Spinal cord (tissue), 9 donors: ENCODE measurements at regions not wholly inside any gene's neighbourhood (a gene's known extent, or its start where the extent isn't known, plus 50 kb on each side); places are given as distances from the start of the nearest gene placed in this dataset.

Experiments used
- DNase-seq, 6 donors: peaks; one replicate each; pipeline versions ENCODE4 v3.0.0 to v3.0.0-alpha.2; 2013 to 2015; ENCODE audit warnings: low spot score in 6 of 6, low read depth in 4 of 6
- H3K27ac ChIP-seq: one replicate; pipeline ENCODE4 v1.5.1; 2013; ENCODE audit warnings: low read depth, low read length, control low read depth
- H3K27me3 ChIP-seq: one replicate; pipeline ENCODE4 v1.6.1; 2013; ENCODE audit warnings: low read length; ENCODE audit not compliant: control insufficient read depth, insufficient read depth
- H3K36me3 ChIP-seq: one replicate; pipeline ENCODE4 v1.6.1; 2013; ENCODE audit warnings: low read length; ENCODE audit not compliant: control insufficient read depth, insufficient read depth
- H3K4me1 ChIP-seq: one replicate; pipeline ENCODE4 v1.6.1; 2013; ENCODE audit warnings: low read length; ENCODE audit not compliant: control insufficient read depth, insufficient read depth
- H3K4me3 ChIP-seq: one replicate; pipeline ENCODE4 v1.5.1; 2013; ENCODE audit warnings: low read depth, low read length, control low read depth
- H3K9me3 ChIP-seq: one replicate; pipeline ENCODE4 v1.6.1; 2013; ENCODE audit warnings: low read length; ENCODE audit not compliant: control insufficient read depth, insufficient read depth
- WGBS: methylation state at CpG from one replicate; pipeline ENCODE4 v1.1.5; 2013; ENCODE audit warnings: missing lambda C conversion rate; ENCODE audit not compliant: insufficient coverage; 5-methylcytosine and 5-hydroxymethylcytosine counted together
- donor health status: healthy.

- Histone ChIP-seq H3K4me3 (no peak overlapping the region), H3K27ac (no peak overlapping the region), H3K36me3 (no peaks in the 10 kb centered on the region), H3K4me1 (no peaks in the 10 kb centered on the region), H3K27me3 (no peaks in the 10 kb centered on the region), H3K9me3 (no peaks in the 10 kb centered on the region)
- 76% methylated on average over 6 of the region's 7 CpGs for WGBS
- no peak for DNase-seq
Measured at GRCh38 chr7:32178677-32179366, 108.6 kb upstream of the PDE1C start.

- 81% methylated on average over 5 of the region's 6 CpGs for WGBS
- H3K9me3 ChIP-seq: no peaks in the 10 kb centered on the region
- H3K27me3 ChIP-seq: no peaks in the 10 kb centered on the region
Measured at GRCh38 chr7:32177232-32177631, 107.0 kb upstream of the PDE1C start.

GRCh38 chr7:32175099-32175498 lies 104.9 kb upstream of the PDE1C start:
- H3K27ac ChIP-seq: no peak overlapping the region
- H3K36me3 ChIP-seq: no peaks in the 10 kb centered on the region
- no peaks in the 10 kb centered on the region for H3K4me1 ChIP-seq
- no peak for DNase-seq
- no peak overlapping the region for H3K4me3 ChIP-seq
- H3K9me3 ChIP-seq: no peaks in the 10 kb centered on the region
- no CpG with 5 or more reads among the region's 2 CpGs for WGBS
- H3K27me3 ChIP-seq: no peaks in the 10 kb centered on the region

More at GRCh38 chr7:32177232-32177631, 107.0 kb upstream of the PDE1C start:
- Histone ChIP-seq H3K36me3 (no peaks in the 10 kb centered on the region), H3K27ac (no peak overlapping the region), H3K4me3 (no peak overlapping the region), H3K4me1 (no peaks in the 10 kb centered on the region)
- DNase-seq: no peak

GRCh38 chr7:32171248-32171647 lies 101.0 kb upstream of the PDE1C start:
- DNase-seq: no peak
- no peaks in the 10 kb centered on the region for H3K36me3 ChIP-seq
- no CpG with 5 or more reads among the region's 2 CpGs for WGBS
- no peaks in the 10 kb centered on the region for H3K27me3 ChIP-seq
- no peak overlapping the region for H3K4me3 ChIP-seq
- H3K27ac ChIP-seq: no peak overlapping the region
- H3K9me3 ChIP-seq: no peaks in the 10 kb centered on the region
- H3K4me1 ChIP-seq: no peaks in the 10 kb centered on the region

GRCh38 chr7:32170838-32171237 lies 100.6 kb upstream of the PDE1C start:
- Histone ChIP-seq H3K27me3 (no peaks in the 10 kb centered on the region), H3K4me1 (no peaks in the 10 kb centered on the region), H3K4me3 (no peak overlapping the region), H3K9me3 (no peaks in the 10 kb centered on the region), H3K27ac (no peak overlapping the region), H3K36me3 (no peaks in the 10 kb centered on the region)
- no CpG with 5 or more reads among the region's 1 CpG for WGBS
- DNase-seq: no peak

GRCh38 chr7:32169228-32169627 lies 99.0 kb upstream of the PDE1C start:
- DNase-seq: peak in 1 of 6 donors; percentile 50
- H3K9me3 ChIP-seq: no peaks in the 10 kb centered on the region
- H3K4me3 ChIP-seq: no peak overlapping the region
- H3K36me3 ChIP-seq: no peaks in the 10 kb centered on the region
- H3K27ac ChIP-seq: no peak overlapping the region
- 35% methylated on average over 2 of the region's 3 CpGs for WGBS
- H3K4me1 ChIP-seq: no peaks in the 10 kb centered on the region
- H3K27me3 ChIP-seq: no peaks in the 10 kb centered on the region

GRCh38 chr7:32167815-32168214 lies 97.6 kb upstream of the PDE1C start:
- Histone ChIP-seq H3K4me3 (no peak overlapping the region), H3K4me1 (no peaks in the 10 kb centered on the region), H3K27ac (no peak overlapping the region), H3K9me3 (no peaks in the 10 kb centered on the region), H3K27me3 (no peaks in the 10 kb centered on the region), H3K36me3 (no peaks in the 10 kb centered on the region)
- DNase-seq: no peak

GRCh38 chr7:32167256-32167655 lies 97.0 kb upstream of the PDE1C start:
- Histone ChIP-seq H3K4me3 (no peak overlapping the region), H3K27ac (no peak overlapping the region), H3K9me3 (no peaks in the 10 kb centered on the region), H3K4me1 (no peaks in the 10 kb centered on the region), H3K27me3 (no peaks in the 10 kb centered on the region), H3K36me3 (no peaks in the 10 kb centered on the region)
- DNase-seq: no peak
- 100% methylated on average over 1 of the region's 2 CpGs for WGBS

GRCh38 chr7:32164341-32164996 lies 94.3 kb upstream of the PDE1C start:
- Histone ChIP-seq H3K36me3 (no peaks in the 10 kb centered on the region), H3K9me3 (no peaks in the 10 kb centered on the region), H3K4me1 (no peaks in the 10 kb centered on the region), H3K4me3 (no peak overlapping the region), H3K27me3 (no peaks in the 10 kb centered on the region), H3K27ac (no peak overlapping the region)
- peak in 1 of 6 donors; percentile 34 for DNase-seq
- 80% methylated on average over 1 of the region's 1 CpG for WGBS

- H3K9me3 ChIP-seq: no peaks in the 10 kb centered on the region
- H3K27me3 ChIP-seq: no peaks in the 10 kb centered on the region
- no peak overlapping the region for H3K4me3 ChIP-seq
- DNase-seq: no peak
- H3K4me1 ChIP-seq: no peaks in the 10 kb centered on the region
- no peak overlapping the region for H3K27ac ChIP-seq
- no peaks in the 10 kb centered on the region for H3K36me3 ChIP-seq
Measured at GRCh38 chr7:32163896-32164295, 93.7 kb upstream of the PDE1C start.
